T-helper 2 cell treated with Interferon-gamma antibody and Interleukin-4, amounts not matched to agents 5 μg/mL and 100 μg/mL, for 36 hours (primary cell): ENCODE measurements at regions not wholly inside any gene's neighbourhood (a gene's known extent, or its start where the extent isn't known, plus 50 kb on each side); places are given as distances from the start of the nearest gene placed in this dataset.

ENCODE experiments used
- DNase-seq: peaks from one replicate; pipeline ENCODE4 v3.0.0; 2021; ENCODE audit warnings: low spot score
- H3K27ac Mint-ChIP-seq: one replicate; pipeline ENCODE4 v1.8.0; 2021; ENCODE audit warnings: mild to moderate bottlenecking, mixed read lengths
- H3K27me3 Mint-ChIP-seq: one replicate; pipeline ENCODE4 v1.8.0; 2021; ENCODE audit warnings: low read depth, mixed read lengths
- H3K36me3 Mint-ChIP-seq: one replicate; pipeline ENCODE4 v1.8.0; 2021; ENCODE audit warnings: low read depth, mixed read lengths
- H3K4me1 Mint-ChIP-seq: one replicate; pipeline ENCODE4 v1.8.0; 2021; ENCODE audit warnings: low read depth, mixed read lengths
- H3K4me3 Mint-ChIP-seq: one replicate; pipeline ENCODE4 v1.8.0; 2022; ENCODE audit warnings: mild to moderate bottlenecking, moderate library complexity, mixed read lengths
- H3K9me3 Mint-ChIP-seq: one replicate; pipeline ENCODE4 v1.8.0; 2021; ENCODE audit warnings: mixed read lengths

DNA sequence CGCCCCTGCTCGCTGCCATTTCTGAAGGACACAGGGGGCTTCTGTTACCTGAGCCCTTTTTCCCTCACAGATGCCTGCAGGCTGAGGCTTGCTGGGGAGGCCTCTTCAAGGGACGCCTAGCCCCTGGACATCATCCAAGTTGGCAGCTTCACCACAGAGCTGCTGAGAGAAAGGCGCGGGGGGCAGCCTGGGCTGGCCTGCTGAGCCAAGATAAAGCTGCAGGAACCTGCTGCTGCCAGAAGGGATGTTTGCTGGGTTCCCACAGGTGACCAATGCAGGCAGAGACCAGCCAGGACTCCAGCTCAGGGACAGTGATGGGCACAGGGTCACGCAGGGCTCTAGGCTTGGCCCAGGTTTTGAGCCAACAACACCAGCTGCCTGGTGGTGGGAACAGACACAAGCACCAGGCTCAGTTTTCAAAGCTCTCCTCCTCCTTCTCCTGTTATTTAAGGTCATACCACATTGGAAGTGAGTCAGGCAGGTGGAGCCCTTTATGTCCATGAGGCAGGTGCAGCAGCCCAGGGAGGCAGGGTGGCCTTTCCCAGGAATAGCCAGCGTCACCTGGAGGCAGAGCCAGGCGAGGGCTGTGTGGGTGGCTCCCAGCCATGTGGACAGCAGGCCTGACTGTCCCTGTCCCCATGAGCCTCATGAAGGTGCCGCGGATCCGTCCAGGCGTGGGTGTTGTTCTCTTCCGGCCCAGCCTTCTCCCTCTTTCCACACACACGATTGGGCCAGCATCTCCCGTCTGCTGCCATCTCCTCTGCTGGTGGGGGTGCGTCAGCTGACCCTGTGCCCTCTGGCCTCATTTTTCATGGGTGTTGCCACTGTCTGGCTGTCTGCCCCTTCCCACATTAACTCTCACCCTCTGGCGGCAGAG lies 515.5 kb upstream of the MYT1L start:
- Mint-ChIP-seq H3K4me3 (no peak overlapping the region), H3K4me1 (no peaks in the 10 kb centered on the region), H3K36me3 (no peaks in the 10 kb centered on the region), H3K9me3 (no peaks in the 10 kb centered on the region), H3K27ac (no peak overlapping the region), H3K27me3 (no peaks in the 10 kb centered on the region)
- DNase-seq = no peak

DNA sequence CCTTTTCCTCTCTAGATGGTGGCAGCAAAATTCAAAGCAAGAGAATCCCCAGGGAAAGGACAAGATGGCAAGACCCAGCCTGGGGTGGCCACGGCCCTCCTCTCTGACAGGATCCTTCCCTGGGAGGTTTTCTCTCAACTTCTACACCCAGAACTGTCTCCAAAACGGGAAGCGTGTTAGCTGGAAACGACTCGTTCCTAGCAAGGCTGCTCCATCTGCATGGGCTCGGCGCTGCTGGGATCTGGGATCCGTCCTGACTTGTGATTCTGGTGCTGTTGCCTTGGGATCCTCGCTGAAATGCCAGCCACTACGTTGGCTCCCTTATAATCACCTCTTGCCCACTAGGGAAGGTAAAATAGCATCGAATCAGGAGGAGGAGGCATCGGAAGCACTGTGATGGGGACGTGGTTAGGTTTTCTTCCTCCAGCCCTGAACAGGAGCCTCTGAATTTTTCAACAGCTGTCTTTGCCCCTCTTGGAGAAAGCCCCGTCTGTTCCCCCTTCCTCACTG lies 514.8 kb upstream of the MYT1L start:
- H3K27me3 Mint-ChIP-seq = no peaks in the 10 kb centered on the region
- no peaks in the 10 kb centered on the region for H3K4me1 Mint-ChIP-seq
- no peak overlapping the region for H3K4me3 Mint-ChIP-seq
- H3K27ac Mint-ChIP-seq = no peak overlapping the region
- no peak for DNase-seq
- no peaks in the 10 kb centered on the region for H3K36me3 Mint-ChIP-seq
- H3K9me3 Mint-ChIP-seq = no peaks in the 10 kb centered on the region

DNA sequence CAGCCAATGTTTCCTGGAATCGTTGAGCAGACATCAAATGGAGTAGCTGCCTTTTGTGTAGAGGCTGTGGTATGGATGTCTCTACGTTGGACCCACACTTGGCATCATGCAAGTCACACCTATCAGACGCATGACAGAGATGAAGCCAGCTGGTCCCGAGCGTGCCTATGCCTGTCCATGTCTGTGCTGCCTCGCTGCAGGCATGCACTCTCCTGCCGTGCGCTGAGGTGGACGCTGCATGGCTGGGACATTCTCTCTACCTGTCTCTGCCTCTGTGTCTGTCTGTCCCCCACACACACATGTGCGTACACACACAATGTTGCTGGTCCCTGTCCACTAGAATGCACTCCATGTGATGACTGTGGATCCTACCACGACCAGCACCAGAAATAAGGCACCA lies 514.2 kb upstream of the MYT1L start:
- no peak overlapping the region for H3K4me3 Mint-ChIP-seq
- H3K27me3 Mint-ChIP-seq = no peaks in the 10 kb centered on the region
- no peaks in the 10 kb centered on the region for H3K36me3 Mint-ChIP-seq
- H3K9me3 Mint-ChIP-seq = no peaks in the 10 kb centered on the region
- no peak for DNase-seq
- no peaks in the 10 kb centered on the region for H3K4me1 Mint-ChIP-seq
- H3K27ac Mint-ChIP-seq = no peak overlapping the region

DNA sequence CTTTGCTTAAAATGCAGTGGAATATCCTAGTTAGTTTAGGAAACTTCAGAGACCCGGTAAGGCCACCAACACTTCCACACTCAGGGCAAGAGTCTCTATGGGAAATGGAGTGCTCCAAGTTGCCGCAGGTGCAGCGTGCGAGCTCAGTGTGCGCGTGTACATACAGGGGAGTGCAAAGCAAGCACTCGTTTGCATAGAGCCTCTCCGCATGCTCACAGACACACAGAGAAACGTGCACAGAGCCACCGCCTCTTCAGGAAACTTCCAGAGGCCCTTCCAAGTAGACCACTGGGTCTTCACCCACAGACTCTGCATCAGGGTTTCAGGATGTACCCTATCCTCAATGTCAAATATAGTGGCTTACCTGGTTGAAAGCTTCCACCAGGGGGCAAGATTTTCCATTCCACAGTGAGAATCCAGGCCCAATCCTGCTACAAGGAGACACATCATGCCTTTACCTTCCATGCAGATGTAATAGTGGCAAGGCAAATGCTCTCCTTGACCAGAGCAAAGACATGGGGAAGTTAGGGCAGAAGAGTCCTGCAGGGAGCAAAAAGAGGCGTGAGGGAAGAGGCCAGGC lies 513.0 kb upstream of the MYT1L start:
- no peak overlapping the region for H3K27ac Mint-ChIP-seq
- no peak for DNase-seq

DNA sequence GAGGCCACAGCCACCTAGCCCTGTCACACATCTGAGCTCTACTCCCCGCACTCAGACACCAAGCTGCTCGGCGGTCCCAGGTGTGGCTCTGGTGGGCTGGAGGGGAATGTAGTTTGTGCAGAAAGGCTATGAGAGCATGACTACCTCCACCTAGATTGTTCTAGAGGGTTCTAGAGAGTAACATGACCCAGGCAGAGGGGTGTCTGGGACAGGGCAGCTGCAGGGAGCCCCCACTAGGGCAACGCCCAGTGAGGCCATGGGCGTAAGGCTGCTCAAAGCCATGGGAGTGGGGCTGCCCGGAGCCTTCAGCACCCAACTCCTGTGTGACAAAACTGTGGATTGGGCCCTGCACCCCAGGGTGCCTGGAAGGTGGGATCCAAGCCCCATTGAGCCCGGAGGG lies 511.4 kb upstream of the MYT1L start:
- no peaks in the 10 kb centered on the region for H3K36me3 Mint-ChIP-seq
- DNase-seq = no peak
- H3K27me3 Mint-ChIP-seq = no peaks in the 10 kb centered on the region
- no peaks in the 10 kb centered on the region for H3K9me3 Mint-ChIP-seq
- H3K27ac Mint-ChIP-seq = no peak overlapping the region
- H3K4me1 Mint-ChIP-seq = no peaks in the 10 kb centered on the region
- no peak overlapping the region for H3K4me3 Mint-ChIP-seq

More for the DNA sequence above, 513.0 kb upstream of the MYT1L start:
- Mint-ChIP-seq H3K4me1 (no peaks in the 10 kb centered on the region), H3K27me3 (no peaks in the 10 kb centered on the region), H3K36me3 (no peaks in the 10 kb centered on the region), H3K9me3 (no peaks in the 10 kb centered on the region), H3K4me3 (no peak overlapping the region)

DNA sequence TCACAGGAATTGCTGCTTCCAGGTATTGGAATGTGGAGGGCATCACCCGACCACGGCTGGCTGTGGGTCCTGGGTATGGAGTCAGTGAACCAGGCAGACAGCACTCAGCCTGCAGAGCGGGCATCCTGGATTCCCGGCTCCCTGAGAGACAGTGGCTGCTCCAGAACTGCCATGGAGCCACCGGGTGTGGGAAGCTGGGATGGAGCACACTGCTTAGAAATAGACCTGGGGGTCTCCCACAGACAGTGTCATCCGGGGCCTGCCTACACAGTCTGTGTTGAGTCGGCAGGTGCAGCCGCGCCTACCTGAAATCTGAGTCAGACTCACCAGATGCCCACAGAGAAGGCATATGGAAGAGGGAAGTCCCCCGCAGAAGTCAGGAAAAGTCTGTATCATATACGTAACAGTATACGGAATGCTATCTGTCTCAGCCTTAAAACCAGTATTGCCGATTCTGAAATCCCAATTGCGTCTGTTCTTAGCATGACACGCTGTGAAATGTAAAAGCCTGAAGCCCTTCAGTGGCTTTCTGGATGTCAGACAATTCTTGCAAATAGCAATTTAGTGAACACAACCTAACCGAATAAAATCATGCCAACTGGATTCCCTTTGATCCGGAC lies 509.7 kb upstream of the MYT1L start:
- H3K27me3 Mint-ChIP-seq = no peaks in the 10 kb centered on the region
- no peaks in the 10 kb centered on the region for H3K4me1 Mint-ChIP-seq
- no peaks in the 10 kb centered on the region for H3K36me3 Mint-ChIP-seq

DNA sequence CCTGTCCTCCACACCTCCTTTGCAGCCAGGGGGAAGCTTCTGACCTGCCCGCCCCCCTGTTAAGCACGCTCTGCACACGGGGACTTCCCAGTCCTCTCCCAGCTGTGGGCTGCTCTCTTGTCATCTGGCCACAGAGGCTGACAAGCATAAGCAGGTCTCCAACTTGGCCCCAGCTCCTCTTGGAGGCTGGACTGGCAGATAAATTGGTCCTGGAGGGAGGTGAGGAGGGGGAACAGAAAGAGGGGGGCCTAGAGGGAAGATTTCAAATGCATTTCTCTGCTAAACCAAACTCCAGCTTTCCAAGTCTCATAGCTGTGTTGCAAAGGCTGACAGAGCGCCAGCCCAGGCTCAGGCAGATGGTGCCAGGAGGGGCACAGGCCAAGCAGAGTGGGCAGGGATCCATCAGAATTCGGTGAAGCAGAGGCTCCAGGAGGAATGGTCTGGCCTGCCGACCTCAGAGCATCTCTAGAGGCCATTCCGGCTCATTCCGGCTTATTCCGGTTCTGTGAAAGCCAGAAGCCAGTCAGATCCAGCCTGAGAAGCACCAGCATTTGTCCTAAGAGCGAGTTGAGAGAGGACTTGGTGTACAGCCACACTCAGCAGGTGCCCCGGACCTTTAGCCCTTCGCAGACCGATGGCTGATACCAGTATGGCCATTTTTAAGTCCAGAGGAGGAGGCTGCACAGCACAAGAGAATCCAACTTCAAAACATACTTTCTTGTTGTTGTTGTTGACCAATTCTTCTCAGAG lies 508.9 kb upstream of the MYT1L start:
- no peaks in the 10 kb centered on the region for H3K27me3 Mint-ChIP-seq
- no peaks in the 10 kb centered on the region for H3K9me3 Mint-ChIP-seq
- H3K4me1 Mint-ChIP-seq = no peaks in the 10 kb centered on the region
- no peak overlapping the region for H3K27ac Mint-ChIP-seq
- no peak for DNase-seq
- no peak overlapping the region for H3K4me3 Mint-ChIP-seq
- H3K36me3 Mint-ChIP-seq = no peaks in the 10 kb centered on the region

More for the DNA sequence above, 509.7 kb upstream of the MYT1L start:
- no peak overlapping the region for H3K4me3 Mint-ChIP-seq
- no peak for DNase-seq
- no peak overlapping the region for H3K27ac Mint-ChIP-seq
- H3K9me3 Mint-ChIP-seq = no peaks in the 10 kb centered on the region

DNA sequence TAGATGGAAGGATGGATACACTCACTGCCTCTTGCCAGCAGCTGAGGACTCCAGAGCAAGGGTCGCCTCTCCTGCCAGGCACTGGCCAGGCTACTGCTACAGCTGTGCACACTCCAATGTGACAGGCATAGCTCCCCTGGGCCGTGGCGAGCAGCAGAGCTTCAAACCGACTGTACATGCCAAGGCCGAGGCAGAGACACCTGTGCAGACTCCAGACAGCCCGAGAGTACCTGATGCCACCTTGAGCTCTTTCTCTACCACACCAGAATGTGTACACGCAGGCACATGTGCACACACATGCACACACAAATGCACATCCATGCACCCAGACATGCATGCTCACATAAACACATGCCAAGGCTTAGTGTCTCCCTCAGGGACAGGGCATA lies 508.3 kb upstream of the MYT1L start:
- H3K9me3 Mint-ChIP-seq = no peaks in the 10 kb centered on the region
- no peak for DNase-seq
- no peaks in the 10 kb centered on the region for H3K36me3 Mint-ChIP-seq
- H3K4me1 Mint-ChIP-seq = no peaks in the 10 kb centered on the region
- no peak overlapping the region for H3K4me3 Mint-ChIP-seq
- no peaks in the 10 kb centered on the region for H3K27me3 Mint-ChIP-seq
- no peak overlapping the region for H3K27ac Mint-ChIP-seq

DNA sequence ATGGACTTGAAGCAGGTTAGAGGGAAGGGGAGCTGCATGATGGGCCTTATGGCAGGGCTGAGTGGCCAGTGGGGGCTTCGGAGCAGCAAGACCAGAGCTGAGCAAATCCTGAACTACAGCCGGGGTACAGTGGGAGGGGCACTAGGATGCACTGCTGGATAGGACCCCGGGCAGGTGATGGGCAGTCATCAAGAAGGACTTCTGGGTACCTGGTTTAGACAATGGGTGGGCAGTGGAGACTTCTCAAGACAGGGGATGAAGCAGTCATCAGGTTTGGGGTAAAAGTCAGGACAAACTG lies 507.4 kb upstream of the MYT1L start:
- Mint-ChIP-seq H3K27me3 (no peaks in the 10 kb centered on the region), H3K9me3 (no peaks in the 10 kb centered on the region), H3K36me3 (no peaks in the 10 kb centered on the region), H3K4me3 (no peak overlapping the region), H3K4me1 (no peaks in the 10 kb centered on the region), H3K27ac (no peak overlapping the region)
- no peak for DNase-seq

DNA sequence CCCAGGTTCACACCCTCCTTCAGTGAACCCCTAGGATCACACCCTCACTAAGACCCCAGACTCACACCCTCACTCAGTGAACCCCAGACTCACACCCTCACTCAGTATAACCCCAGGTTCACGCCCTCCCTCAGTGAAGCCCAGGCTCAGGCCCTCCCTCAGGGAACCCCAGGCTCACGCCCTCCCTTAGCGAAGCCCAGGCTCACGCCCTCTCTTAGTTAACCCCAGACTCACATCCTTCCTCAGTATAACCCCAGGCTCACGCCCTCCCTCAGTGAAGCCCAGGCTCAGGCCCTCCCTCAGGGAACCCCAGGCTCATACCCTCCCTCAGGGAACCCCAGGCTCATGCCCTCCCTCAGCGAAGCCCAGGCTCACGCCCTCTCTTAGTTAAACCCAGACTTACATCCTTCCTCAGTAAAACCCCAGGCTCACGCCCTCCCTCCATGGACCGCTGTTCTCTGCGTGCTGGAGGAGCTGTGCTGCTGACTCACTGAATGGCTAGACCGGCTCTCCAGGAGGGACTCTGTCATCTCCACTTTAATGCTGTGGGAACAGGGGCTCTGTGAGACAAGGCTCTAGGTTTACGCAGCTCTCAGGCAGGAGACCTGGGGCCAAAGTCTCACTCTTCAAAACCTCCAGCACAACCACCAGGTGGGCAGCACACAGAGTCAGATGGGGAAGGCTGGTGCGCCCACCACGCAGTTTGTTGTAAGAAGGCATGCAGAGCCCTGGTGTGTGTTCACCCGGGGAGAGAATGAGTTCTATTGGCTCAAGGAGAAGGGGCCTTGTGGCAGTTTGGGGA lies 506.9 kb upstream of the MYT1L start:
- no peaks in the 10 kb centered on the region for H3K4me1 Mint-ChIP-seq
- H3K27me3 Mint-ChIP-seq = no peaks in the 10 kb centered on the region
- no peak for DNase-seq
- no peak overlapping the region for H3K27ac Mint-ChIP-seq
- no peak overlapping the region for H3K4me3 Mint-ChIP-seq
- no peaks in the 10 kb centered on the region for H3K36me3 Mint-ChIP-seq
- H3K9me3 Mint-ChIP-seq = no peaks in the 10 kb centered on the region

DNA sequence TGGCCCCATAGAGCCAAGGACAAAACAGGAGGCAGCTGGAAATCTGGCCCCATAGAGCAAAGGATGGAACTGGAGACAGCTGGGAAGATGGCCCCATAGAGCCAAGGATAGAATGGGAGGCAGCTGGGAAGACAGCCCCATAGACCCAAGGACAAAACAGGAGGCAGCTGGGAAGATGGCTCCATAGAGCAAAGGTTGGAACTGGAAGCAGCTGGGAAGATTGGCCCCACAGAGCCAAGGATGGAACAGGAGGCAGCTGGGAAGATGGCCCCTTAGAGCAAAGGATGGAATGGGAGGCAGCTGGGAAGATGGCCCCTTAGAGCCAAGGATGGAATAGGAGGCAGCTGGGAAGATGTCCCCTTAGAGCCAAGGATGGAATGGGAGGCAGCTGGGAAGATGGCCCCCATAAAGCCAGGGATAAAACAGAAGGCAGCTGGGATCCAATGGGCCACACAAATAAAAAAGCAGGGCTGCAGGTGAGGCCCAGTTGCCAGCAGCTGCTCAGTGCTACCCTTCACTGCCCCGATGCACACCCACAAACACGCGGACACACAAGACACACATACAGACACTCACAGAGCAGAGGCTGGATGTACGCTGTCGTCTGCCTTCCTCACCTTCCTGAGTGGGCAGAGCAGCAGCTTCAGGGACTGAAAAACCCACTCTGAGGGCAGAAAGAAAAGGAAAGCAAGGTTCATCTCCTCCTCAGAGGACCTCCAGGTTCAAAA lies 505.4 kb upstream of the MYT1L start:
- DNase-seq = no peak
- Mint-ChIP-seq H3K27me3 (no peaks in the 10 kb centered on the region), H3K36me3 (no peaks in the 10 kb centered on the region), H3K9me3 (no peaks in the 10 kb centered on the region), H3K4me1 (no peaks in the 10 kb centered on the region), H3K4me3 (no peak overlapping the region), H3K27ac (no peak overlapping the region)

DNA sequence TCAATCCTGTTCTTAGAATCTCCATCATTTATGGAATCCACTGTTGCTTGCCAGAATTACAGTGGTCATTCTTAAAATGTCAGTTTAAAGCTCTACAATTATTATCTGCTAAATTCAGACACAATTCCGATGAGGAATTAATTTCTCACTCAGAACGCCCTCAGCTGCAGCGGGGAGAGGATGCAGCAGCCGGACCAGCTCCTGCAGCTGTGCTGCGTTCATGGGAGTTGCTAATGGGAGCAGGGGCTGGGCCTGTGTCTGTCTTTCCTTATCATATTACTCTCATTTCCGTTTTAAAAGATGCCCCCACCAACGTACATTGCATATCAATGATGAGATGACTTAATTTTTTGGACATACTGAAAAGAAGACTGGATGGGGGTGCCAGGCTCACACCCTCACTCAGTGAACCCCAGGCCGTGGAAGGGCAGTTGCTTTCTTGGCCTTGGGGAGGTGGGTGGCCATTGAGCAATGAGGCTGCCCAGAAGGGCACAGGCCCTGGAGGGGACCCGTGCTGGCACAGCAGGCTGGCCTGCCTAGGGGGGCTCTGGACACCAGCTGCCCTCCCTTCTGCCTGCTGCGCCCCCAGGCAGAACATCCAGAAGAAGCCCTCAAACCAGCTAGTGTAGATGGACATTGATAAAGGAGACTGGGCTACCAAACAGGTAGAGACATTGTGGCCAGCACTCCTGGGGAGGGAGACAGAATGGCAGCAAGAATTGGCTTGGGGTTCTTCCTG lies 503.6 kb upstream of the MYT1L start:
- no peaks in the 10 kb centered on the region for H3K4me1 Mint-ChIP-seq
- H3K4me3 Mint-ChIP-seq = no peak overlapping the region
- no peaks in the 10 kb centered on the region for H3K9me3 Mint-ChIP-seq
- no peaks in the 10 kb centered on the region for H3K27me3 Mint-ChIP-seq
- DNase-seq = no peak
- no peak overlapping the region for H3K27ac Mint-ChIP-seq
- no peaks in the 10 kb centered on the region for H3K36me3 Mint-ChIP-seq
